ENCODE measurements at regions not wholly inside any gene's neighbourhood (a gene's known extent, or its start where the extent isn't known, plus 50 kb on each side); places are given as distances from the start of the nearest gene placed in this dataset.

GRCh38 chr20:23153696-23154341 is 67.7 kb upstream of the CD93 start:
- Mint-ChIP-seq H3K27me3 (peaks cover 0 to 13% of the 10 kb centered on the region in 2 donors), H3K36me3 (no peaks in the 10 kb centered on the region), H3K9me3 (no peaks in the 10 kb centered on the region), H3K4me3 (no peak overlapping the region), H3K27ac (no peak overlapping the region), H3K4me1 (ENCODE audit: low read depth in 2 of 2) (peaks cover 6 to 17% of the 10 kb centered on the region in 2 donors)
- ATAC-seq (no peak), DNase-seq (ENCODE audit: low spot score) (no peak)

DNA sequence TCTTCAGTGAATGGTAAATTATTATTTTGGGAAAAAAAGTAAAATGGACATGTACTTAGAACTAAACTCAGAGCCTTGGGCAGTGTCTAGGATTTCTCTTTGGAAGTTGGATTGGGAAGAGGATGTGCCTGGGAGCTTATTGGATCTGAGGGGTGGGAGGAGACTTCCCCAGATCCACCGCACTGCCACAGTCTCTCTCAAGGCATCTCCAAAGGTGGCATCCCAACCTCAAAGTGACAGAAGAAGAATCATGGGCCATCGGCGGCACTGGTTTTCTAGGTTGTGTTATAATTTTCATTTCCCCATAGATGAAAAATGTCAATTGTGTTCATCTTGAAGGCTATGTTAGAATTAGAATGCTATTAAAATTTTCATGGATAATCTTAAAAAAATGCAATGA is 66.8 kb upstream of the CD93 start:
- H3K9me3 Mint-ChIP-seq = no peaks in the 10 kb centered on the region
- peaks cover 0 to 13% of the 10 kb centered on the region in 2 donors for H3K27me3 Mint-ChIP-seq
- DNase-seq (ENCODE audit: low spot score) (no peak), ATAC-seq (no peak)
- no peak overlapping the region for H3K4me3 Mint-ChIP-seq
- H3K4me1 Mint-ChIP-seq (ENCODE audit: low read depth in 2 of 2) = peaks cover 15 to 24% of the 10 kb centered on the region in 2 donors
- H3K36me3 Mint-ChIP-seq = no peaks in the 10 kb centered on the region
- no peak overlapping the region for H3K27ac Mint-ChIP-seq

DNA sequence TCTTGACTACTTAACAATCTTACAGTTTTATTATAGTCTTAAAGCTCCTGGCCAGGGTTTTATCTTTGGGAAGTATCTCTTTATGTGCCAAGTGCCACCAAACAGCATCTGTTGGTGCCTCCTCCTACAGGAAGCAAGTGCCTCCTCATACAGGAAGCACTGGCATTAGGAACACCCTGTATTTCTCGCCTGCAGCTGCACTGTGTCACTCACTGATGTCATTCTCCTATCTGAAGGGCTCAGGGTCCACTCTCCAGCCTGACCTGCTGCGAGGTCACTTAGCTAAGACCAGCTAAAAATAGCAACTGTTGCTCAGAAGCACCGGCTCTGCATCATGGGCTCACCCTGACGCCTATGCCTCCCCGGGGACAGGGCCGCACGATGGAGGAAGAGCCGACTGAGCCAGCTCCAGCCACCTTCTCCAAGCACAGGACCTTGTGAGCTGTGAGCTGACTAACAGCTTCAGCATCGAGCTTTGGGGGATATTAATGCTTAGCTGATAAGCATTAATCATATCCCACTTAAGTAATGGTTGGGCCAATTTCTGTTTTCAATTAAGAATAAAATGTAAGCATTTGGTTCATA is 66.3 kb upstream of the CD93 start:
- DNase-seq (ENCODE audit: low spot score) (no peak), ATAC-seq (no peak)
- H3K27ac Mint-ChIP-seq = no peak overlapping the region
- H3K4me1 Mint-ChIP-seq (ENCODE audit: low read depth in 2 of 2) = peaks cover 20 to 27% of the 10 kb centered on the region in 2 donors
- no peak overlapping the region for H3K4me3 Mint-ChIP-seq
- H3K27me3 Mint-ChIP-seq = peaks cover 0 to 13% of the 10 kb centered on the region in 2 donors
- no peaks in the 10 kb centered on the region for H3K36me3 Mint-ChIP-seq
- no peaks in the 10 kb centered on the region for H3K9me3 Mint-ChIP-seq

GRCh38 chr20:23151885-23152284 is 65.8 kb upstream of the CD93 start:
- DNase-seq (ENCODE audit: low spot score) (no peak), ATAC-seq (no peak)
- Mint-ChIP-seq H3K4me1 (ENCODE audit: low read depth in 2 of 2) (peaks cover 25 to 30% of the 10 kb centered on the region in 2 donors), H3K36me3 (no peaks in the 10 kb centered on the region), H3K4me3 (no peak overlapping the region), H3K27me3 (peaks cover 0 to 13% of the 10 kb centered on the region in 2 donors), H3K9me3 (no peaks in the 10 kb centered on the region), H3K27ac (peak overlapping the region in 1 of 2 donors; percentile 18)

DNA sequence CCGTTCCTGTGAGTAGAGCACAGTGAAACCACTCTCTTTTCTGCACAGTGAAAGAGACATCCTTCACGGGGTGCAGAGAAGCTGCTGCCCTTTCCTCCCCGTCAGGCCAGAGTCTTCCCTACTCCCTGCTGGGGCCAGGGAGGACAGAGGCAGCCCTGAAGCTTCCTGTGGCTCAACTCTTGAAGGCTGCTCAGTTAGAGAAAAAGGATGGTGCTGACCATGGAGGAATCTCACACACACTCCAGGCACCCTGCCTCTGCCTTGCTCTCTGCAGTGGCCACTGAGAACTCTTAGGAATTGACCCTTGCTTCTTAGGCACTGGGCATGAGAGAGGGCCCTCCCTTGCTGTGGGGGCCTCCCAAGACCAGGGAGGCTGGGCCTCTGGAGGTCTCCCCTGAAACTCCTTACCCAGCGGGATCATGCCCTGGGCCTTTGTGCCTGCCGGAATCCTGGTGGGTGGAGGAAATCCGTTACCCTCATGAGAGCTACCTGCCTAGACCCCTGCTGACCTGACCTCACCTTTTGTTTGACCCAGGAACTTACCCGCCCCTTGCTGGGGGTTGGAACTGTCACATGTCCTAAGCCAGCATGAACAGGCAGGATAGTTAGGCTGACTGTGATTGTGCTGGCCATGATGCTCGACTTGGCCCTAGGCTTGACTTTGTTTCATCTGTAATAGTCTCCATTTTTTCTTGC is 65.0 kb upstream of the CD93 start:
- Mint-ChIP-seq H3K27ac (peak overlapping the region in 1 of 2 donors; percentile 18), H3K4me3 (no peak overlapping the region), H3K36me3 (no peaks in the 10 kb centered on the region), H3K9me3 (no peaks in the 10 kb centered on the region), H3K4me1 (ENCODE audit: low read depth in 2 of 2) (peaks cover 27 to 30% of the 10 kb centered on the region in 2 donors), H3K27me3 (peaks cover 2 to 13% of the 10 kb centered on the region in 2 donors)
- no peak for ATAC-seq
- no peak for DNase-seq (ENCODE audit: low spot score)

- Mint-ChIP-seq H3K36me3 (no peaks in the 10 kb centered on the region), H3K4me1 (ENCODE audit: low read depth in 2 of 2) (peaks cover 28 to 29% of the 10 kb centered on the region in 2 donors), H3K4me3 (no peak overlapping the region), H3K27me3 (peaks cover 2 to 12% of the 10 kb centered on the region in 2 donors), H3K27ac (peak overlapping the region in 1 of 2 donors; percentile 16), H3K9me3 (no peaks in the 10 kb centered on the region)
- DNase-seq (ENCODE audit: low spot score) = no peak
- no peak for ATAC-seq
These were observed 64.3 kb upstream of the CD93 start for GRCh38 chr20:23150304-23151007.

GRCh38 chr20:23149623-23150279 is 63.6 kb upstream of the CD93 start:
- ATAC-seq = no peak
- H3K4me3 Mint-ChIP-seq = peak overlapping the region; percentile 1
- H3K27ac Mint-ChIP-seq = peak overlapping the region in 1 of 2 donors; percentile 41
- no peaks in the 10 kb centered on the region for H3K9me3 Mint-ChIP-seq
- H3K27me3 Mint-ChIP-seq = peaks cover 5% of the 10 kb centered on the region in 2 donors
- no peak for DNase-seq (ENCODE audit: low spot score)
- peaks cover 27 to 34% of the 10 kb centered on the region in 2 donors for H3K4me1 Mint-ChIP-seq (ENCODE audit: low read depth in 2 of 2)
- H3K36me3 Mint-ChIP-seq = no peaks in the 10 kb centered on the region

GRCh38 chr20:23148731-23149570 is 62.8 kb upstream of the CD93 start:
- H3K4me3 Mint-ChIP-seq = peak overlapping the region; percentile 80
- no peaks in the 10 kb centered on the region for H3K9me3 Mint-ChIP-seq
- peak overlapping the region in 1 of 2 donors; percentile 89 for H3K27ac Mint-ChIP-seq
- H3K4me1 Mint-ChIP-seq (ENCODE audit: low read depth in 2 of 2) = peaks cover 27 to 33% of the 10 kb centered on the region in 2 donors
- H3K36me3 Mint-ChIP-seq = no peaks in the 10 kb centered on the region
- ATAC-seq (no peak), DNase-seq (ENCODE audit: low spot score) (no peak)
- H3K27me3 Mint-ChIP-seq = peaks cover 0 to 5% of the 10 kb centered on the region in 2 donors

DNA sequence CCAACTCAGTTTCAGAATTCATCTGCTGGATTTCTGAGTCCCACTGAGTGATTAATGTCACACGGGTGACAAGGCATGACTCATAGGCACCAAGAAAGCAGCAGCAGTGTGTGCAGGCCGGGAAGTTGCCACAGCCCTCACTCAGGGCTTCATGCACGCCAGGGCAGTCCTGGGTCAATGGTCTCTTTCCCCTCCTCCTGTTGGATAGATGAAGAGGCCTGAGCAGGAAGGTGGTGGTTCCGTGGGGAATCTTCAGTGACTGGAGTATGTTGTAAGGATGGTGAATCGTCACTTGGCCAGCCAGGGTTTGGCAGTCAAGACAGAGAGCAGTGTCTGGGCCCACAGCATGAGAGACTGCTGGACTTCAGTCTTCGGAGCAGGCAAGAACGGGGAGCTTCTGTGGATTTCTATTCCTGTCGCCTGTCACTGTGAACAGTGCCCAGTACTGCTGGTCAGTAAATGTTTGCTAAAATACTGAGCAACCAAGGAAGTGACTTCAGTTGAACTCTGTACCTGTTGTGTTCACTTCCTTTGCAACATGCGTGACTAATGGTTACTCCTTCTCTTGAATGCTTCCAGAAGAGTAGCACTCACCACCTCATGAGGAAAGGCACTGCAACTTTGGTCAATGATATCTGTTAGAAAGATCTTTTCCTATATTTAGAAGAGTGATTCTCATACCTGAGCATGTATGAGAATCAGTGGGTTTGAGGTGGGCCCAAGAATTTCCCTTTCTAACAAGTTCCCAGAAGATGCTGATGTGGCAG is 62.0 kb upstream of the CD93 start:
- Mint-ChIP-seq H3K36me3 (no peaks in the 10 kb centered on the region), H3K27ac (peak overlapping the region; percentile 78 to 89), H3K27me3 (peaks cover 0 to 5% of the 10 kb centered on the region in 2 donors), H3K9me3 (no peaks in the 10 kb centered on the region), H3K4me3 (peak overlapping the region; percentile 80), H3K4me1 (ENCODE audit: low read depth in 2 of 2) (peaks cover 30 to 41% of the 10 kb centered on the region in 2 donors)
- DNase-seq (ENCODE audit: low spot score) = peak; percentile 70
- ATAC-seq = peak; percentile 88 to 92

DNA sequence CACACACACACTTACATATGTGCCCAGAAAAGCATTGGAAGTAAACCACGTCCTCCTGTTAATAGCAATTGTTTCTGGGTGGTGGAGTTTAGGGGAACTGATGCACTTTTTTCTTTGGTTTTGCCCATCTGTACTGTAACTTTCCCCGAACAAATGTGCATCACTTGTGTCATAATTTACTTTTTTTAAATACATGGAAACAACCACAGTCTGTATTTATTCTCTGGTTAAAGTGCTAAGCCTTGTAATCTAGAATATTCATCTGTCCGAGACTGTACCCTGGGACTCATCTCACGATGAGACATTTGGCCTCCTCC is 61.5 kb upstream of the CD93 start:
- no peak for DNase-seq (ENCODE audit: low spot score)
- peaks cover 36 to 47% of the 10 kb centered on the region in 2 donors for H3K4me1 Mint-ChIP-seq (ENCODE audit: low read depth in 2 of 2)
- H3K4me3 Mint-ChIP-seq = peak overlapping the region; percentile 80
- no peak for ATAC-seq
- no peaks in the 10 kb centered on the region for H3K9me3 Mint-ChIP-seq
- H3K27me3 Mint-ChIP-seq = peaks cover 0 to 5% of the 10 kb centered on the region in 2 donors
- H3K36me3 Mint-ChIP-seq = no peaks in the 10 kb centered on the region
- peak overlapping the region; percentile 78 to 89 for H3K27ac Mint-ChIP-seq

- Mint-ChIP-seq H3K9me3 (no peaks in the 10 kb centered on the region), H3K27me3 (peaks cover 0 to 5% of the 10 kb centered on the region in 2 donors), H3K36me3 (no peaks in the 10 kb centered on the region), H3K27ac (peak overlapping the region; percentile 78 to 89), H3K4me1 (ENCODE audit: low read depth in 2 of 2) (peaks cover 35 to 52% of the 10 kb centered on the region in 2 donors), H3K4me3 (peak overlapping the region; percentile 80)
- ATAC-seq (no peak), DNase-seq (ENCODE audit: low spot score) (no peak)
These were observed 60.9 kb upstream of the CD93 start for GRCh38 chr20:23146857-23147637.

Measured in natural killer cell treated with Interleukin-12 subunit alpha and Interleukin-12 subunit beta and Interleukin-15 and Interleukin-18, amount 100 ng/mL, for 72 hours (primary cell).